ENCODE measurements at regions not wholly inside any gene's neighbourhood (a gene's known extent, or its start where the extent isn't known, plus 50 kb on each side); places are given as distances from the start of the nearest gene placed in this dataset.

DNA sequence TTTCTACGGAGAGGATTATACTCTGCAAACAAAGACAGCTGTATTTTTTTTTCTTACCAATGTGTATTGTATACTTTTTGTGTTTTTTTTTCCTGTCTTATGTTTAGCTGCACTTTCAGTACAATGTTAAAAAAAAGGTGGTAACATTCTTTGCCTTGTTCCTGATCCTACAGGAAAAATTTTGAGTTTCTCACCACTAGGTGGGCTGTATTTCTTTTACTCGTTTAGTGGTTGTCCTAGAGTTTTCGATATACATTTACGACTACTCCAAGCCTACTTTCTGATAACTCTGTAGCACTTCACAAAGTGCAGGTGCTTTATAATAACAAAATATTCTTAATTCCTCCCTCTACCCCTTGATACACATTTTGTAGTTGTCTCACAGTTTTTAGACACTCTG lies 652.2 kb downstream of the UQCRFS1 start:
- Histone ChIP-seq H3K4me3 (no peak overlapping the region), H3K27me3 (no peaks in the 10 kb centered on the region), H3K27ac (no peak overlapping the region), H3K36me3 (no peaks in the 10 kb centered on the region), H3K9me3 (no peaks in the 10 kb centered on the region), H3K4me1 (no peaks in the 10 kb centered on the region)
- in situ Hi-C loops (cut with MboI; ENCODE audit: low sequenced_read_pairs in 4 of 4) = no loop called here
- TF ChIP-seq POLR2A (IDR thresholded peaks at IDR 0.05) = no peak
- TF ChIP-seq, protein P1, sequence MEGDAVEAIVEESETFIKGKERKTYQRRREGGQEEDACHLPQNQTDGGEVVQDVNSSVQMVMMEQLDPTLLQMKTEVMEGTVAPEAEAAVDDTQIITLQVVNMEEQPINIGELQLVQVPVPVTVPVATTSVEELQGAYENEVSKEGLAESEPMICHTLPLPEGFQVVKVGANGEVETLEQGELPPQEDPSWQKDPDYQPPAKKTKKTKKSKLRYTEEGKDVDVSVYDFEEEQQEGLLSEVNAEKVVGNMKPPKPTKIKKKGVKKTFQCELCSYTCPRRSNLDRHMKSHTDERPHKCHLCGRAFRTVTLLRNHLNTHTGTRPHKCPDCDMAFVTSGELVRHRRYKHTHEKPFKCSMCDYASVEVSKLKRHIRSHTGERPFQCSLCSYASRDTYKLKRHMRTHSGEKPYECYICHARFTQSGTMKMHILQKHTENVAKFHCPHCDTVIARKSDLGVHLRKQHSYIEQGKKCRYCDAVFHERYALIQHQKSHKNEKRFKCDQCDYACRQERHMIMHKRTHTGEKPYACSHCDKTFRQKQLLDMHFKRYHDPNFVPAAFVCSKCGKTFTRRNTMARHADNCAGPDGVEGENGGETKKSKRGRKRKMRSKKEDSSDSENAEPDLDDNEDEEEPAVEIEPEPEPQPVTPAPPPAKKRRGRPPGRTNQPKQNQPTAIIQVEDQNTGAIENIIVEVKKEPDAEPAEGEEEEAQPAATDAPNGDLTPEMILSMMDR (IDR thresholded peaks at IDR 0.05 in 4 of 5, conservative IDR thresholded peaks at IDR 0.05 in 1 of 5) = no peak
- intact Hi-C loops (cut with DNase I; ENCODE audit: low total_unique reads) = no loop called here
- DNase-seq (no peak), ATAC-seq (no peak)

DNA sequence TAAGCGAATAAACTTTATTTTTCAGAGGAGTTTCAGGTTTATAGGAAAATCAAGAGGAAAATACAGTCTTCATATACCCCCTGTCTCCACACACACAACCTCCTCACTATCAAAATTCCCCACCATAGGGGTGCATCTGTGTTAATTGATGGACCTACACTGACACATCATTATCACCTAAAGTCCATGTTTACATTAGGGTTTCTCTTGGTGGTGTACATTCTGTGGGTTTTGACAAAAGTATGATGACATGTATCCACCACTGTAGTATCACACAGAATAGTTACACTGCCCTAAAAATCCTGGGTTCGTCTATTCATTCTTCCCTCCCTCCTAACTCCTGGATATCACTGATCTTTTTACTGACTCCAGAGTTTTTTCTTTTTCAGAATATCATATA lies 654.2 kb downstream of the UQCRFS1 start:
- Histone ChIP-seq H3K27me3 (no peaks in the 10 kb centered on the region), H3K9me3 (no peaks in the 10 kb centered on the region), H3K4me3 (no peak overlapping the region), H3K4me1 (no peaks in the 10 kb centered on the region), H3K36me3 (no peaks in the 10 kb centered on the region), H3K27ac (no peak overlapping the region)
- DNase-seq (no peak), ATAC-seq (no peak)
- TF ChIP-seq POLR2A (IDR thresholded peaks at IDR 0.05) = no peak
- TF ChIP-seq, protein P1 (IDR thresholded peaks at IDR 0.05 in 4 of 5, conservative IDR thresholded peaks at IDR 0.05 in 1 of 5) = no peak
- intact Hi-C loops (cut with DNase I; ENCODE audit: low total_unique reads) = loop anchor here (10.0 kb wide), 1 partner anchor 76 kb away; no protein-coding TSS in a partner anchor
- in situ Hi-C loops (cut with MboI; ENCODE audit: low sequenced_read_pairs in 4 of 4) = no loop called here

DNA sequence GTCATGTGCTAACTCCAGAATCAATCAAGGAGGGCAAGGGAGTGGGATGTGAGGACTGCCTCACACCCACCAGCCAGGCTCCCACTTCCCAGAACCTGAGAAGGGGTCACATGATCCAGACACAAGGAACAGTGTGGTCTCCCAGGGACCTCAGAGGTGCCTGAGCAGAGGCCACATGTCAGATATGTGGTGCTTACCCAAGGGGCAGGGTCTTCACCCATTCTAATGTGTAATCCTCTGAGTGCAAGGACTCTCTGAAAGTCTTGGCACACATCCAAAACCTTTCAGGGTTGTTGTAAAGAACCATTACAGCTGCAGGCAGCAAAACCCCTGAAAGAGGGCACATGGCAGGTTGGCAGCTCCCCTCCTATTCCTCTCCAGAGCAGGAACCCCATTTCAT lies 656.6 kb downstream of the UQCRFS1 start:
- Histone ChIP-seq H3K4me3 (no peak overlapping the region), H3K4me1 (no peaks in the 10 kb centered on the region), H3K36me3 (no peaks in the 10 kb centered on the region), H3K27ac (no peak overlapping the region), H3K9me3 (no peaks in the 10 kb centered on the region), H3K27me3 (no peaks in the 10 kb centered on the region)
- no peak for ATAC-seq
- no peak for TF ChIP-seq POLR2A (IDR thresholded peaks at IDR 0.05)
- TF ChIP-seq, protein P1 (IDR thresholded peaks at IDR 0.05 in 4 of 5, conservative IDR thresholded peaks at IDR 0.05 in 1 of 5) = no peak
- DNase-seq = no peak
- intact Hi-C loops (cut with DNase I; ENCODE audit: low total_unique reads) (loop anchor here (10.0 kb wide), 1 partner anchor 78 kb away; no protein-coding TSS in a partner anchor), in situ Hi-C loops (cut with MboI; ENCODE audit: low sequenced_read_pairs in 4 of 4) (no loop called here)

DNA sequence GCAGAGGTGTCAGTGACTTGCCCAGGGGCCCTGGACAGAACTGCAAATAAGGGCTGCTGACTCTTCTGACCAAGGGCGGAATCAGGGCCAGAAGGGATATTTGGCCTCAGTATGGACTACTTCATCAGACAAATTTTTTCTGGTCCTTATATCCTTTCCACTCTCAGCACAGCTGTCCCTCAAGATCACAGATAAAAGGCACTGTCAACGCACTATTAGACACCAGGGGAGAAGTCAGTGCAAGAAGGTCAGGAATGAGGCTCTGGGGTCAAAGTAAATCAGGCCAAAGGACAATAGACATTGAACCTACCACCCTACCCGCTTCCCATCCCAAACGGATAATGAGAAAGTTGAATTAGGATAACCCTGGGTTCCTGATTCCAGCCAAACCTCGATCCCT lies 657.6 kb downstream of the UQCRFS1 start:
- H3K4me1 ChIP-seq = no peaks in the 10 kb centered on the region
- no peak for TF ChIP-seq POLR2A (IDR thresholded peaks at IDR 0.05)
- TF ChIP-seq, protein P1 (IDR thresholded peaks at IDR 0.05 in 4 of 5, conservative IDR thresholded peaks at IDR 0.05 in 1 of 5) = no peak
- in situ Hi-C loops (cut with MboI; ENCODE audit: low sequenced_read_pairs in 4 of 4) (no loop called here), intact Hi-C loops (cut with DNase I; ENCODE audit: low total_unique reads) (loop anchor here (10.0 kb wide), 1 partner anchor 79 kb away; no protein-coding TSS in a partner anchor)
- H3K27ac ChIP-seq = no peak overlapping the region
- ATAC-seq = no peak
- DNase-seq = no peak
- H3K9me3 ChIP-seq = no peaks in the 10 kb centered on the region
- no peaks in the 10 kb centered on the region for H3K27me3 ChIP-seq
- H3K4me3 ChIP-seq = no peak overlapping the region
- no peaks in the 10 kb centered on the region for H3K36me3 ChIP-seq

All from gastrocnemius medialis (tissue), 4 donors.